ENCODE measurements at regions not wholly inside any gene's neighbourhood (a gene's known extent, or its start where the extent isn't known, plus 50 kb on each side); places are given as distances from the start of the nearest gene placed in this dataset.
"Not testable (repeated sequence)": the region's sequence is repeated elsewhere in the genome, so short reads cannot be mapped to it uniquely, and the experiment has no call there.

DNA sequence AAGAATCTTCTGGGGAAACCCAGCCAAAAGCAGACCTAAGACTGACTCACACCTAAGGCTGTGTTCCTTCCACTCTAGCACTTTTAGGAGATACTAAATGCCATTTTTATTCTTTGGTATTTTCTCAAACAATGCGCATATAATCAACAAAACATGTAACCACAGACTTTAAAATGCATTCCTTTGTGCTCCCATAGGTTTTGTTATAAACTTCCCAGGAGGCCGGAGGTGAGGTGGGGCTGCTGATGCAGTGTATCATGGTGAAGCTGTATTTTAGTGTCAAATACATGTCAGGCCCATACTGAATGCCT, 155.2 kb downstream of the BTBD3 start:
- DNase-seq = no peak

DNA sequence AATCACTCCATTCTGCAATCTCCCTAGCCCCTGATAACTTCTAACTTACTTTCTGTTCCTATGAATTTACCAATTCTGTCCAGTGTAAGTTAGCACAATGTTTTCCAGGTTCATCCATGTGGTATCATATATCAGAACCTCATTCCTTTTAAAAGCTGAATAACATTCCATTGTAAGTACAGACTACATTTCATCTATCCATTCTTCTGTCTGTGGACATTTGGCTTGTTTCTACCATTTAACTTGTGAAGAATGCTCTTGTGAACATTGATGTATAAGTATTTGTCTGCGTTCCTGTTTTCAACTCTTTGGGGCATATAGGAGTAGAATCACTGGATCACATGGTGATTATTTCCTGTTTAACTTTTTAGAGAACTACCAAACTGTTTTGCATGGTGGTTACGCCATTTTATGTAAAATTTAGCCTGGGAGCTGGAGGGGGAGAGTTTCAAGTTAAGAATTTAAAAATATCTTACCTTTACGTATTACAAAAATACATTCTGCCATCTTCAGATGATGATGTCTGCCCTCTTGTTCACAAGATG, 156.5 kb downstream of the BTBD3 start:
- no peak for DNase-seq

DNA sequence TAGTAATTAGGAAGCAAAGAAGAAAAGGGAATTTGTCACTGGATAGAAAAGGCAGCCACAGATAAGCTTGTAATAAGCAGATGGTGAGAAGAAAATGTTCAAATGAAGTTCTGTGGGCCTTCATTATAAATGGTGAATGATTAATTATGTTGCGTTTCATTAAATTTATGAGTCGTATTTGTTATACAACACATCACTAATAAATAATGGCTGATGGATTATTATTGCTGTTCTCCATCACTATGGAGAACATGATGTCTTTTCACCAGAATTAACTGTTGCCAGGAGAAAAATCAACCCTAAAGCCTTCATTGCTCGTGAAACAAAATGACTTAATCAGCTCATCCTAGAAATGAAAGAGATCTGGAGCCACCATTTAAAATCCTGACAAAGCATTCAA, 158.5 kb downstream of the BTBD3 start:
- no peak for DNase-seq

DNA sequence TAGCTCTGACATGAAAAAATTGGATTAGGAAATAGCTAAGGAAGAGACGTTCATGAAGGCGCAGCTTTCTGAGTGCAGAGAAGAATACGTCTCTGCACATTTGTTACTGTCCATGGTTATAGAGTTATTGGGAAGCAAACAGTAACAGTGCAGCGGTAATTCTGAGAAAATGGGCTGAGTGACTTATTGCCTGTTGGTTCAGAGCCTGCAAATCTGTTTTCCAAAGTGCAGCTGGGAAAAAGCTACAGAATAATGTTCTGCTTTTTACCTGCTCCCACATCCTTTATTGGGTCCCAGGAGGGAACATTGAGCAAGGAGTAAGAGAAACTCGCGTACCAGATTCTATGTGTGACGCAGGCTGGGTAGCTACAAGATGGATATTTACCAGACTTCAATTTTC, 160.2 kb downstream of the BTBD3 start:
- peak; percentile 42 for DNase-seq

DNA sequence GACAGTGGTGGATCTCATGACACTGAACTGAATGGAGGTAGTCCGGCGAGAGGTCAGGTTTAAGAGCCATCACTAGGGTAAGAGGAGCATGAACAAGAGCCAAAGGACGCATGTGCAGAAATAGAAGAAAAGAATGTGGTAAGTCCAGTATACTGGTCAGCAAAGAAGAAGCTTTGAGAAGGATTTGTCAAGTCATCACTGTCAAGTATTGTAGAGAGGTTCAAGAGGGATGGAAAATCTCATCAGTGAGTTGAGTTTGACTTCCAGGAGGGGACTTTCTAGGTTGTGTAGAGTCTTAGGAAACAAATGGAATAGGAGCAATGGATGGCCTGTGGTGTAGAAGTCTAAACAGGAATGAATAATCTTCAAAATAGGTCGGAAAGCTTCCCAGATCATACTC, 161.8 kb downstream of the BTBD3 start:
- no peak for DNase-seq

DNA sequence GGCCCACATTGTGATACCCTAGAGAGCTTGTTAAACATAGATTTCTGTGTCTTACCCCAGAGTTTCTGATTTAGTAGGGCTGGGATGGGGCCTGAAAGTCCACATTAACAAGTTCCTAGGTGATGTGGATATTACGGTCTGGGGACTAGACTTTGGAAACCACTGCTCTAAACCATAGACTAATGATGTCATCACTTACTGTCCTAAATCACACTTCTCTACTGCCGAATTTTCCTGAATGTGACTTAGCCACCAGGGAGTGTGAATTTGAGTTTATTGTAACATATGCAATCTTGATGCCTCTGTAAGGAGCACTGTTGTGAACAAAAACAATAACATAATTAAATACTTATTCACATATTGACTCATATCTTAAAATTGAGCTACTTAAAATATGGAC, 165.6 kb downstream of the BTBD3 start:
- DNase-seq = no peak

DNA sequence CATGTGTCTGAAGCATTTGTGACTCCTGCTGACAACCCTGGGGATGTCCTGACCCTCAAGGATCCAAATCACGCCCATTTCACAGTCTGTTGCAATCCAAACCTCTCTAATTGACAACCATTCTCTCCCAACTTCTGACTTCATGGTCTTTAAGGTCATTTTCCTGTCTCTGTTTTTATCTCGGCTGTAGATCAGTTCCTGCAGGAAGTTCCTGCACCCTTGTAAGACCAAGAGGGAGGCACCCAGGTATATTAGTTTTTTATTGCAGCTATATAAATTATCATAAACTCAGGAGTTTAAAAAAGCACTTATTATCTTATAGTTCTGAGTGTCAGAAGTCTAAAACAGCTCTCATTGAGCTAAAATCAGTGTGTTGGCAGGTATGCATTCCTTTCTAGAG, 166.8 kb downstream of the BTBD3 start:
- DNase-seq = no peak

DNA sequence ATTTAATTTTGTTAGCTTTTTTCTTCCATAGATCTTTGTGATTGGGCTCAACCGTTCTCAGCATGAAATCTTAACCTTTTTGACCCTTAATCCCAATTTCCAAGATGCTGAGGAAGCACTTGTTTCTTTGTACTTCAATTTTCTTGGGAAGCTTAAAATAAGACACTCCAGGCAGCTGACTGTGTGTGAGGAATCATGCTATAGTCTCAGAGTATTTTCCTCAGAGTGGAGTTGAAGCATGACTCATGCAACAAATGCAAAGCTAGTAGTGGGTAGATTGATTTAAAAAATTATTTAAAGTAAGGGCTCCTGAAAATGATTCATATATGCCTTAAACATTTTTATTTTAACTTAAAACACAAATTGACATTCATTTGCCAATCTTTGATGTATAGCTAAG, 168.7 kb downstream of the BTBD3 start:
- no peak for DNase-seq

DNA sequence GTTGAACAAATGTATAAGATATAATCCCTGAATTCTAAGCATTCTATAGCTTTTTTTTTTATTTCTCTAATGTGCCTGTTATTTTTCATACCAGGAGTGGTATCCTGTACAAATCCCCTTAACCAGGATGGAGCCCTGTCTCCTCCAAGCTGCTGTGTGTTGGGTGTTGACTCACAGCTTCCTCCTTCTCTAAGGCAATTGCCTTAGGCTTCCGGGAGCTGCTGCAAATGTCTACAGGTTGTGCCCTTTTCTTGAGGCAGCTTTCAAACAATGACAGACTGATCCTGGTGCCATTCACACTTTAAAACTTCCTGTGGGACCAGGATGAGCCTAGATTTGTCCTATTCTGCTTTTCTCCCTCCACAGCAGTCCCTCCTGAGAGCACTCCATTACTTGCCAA, 173.2 kb downstream of the BTBD3 start:
- DNase-seq = no peak

DNA sequence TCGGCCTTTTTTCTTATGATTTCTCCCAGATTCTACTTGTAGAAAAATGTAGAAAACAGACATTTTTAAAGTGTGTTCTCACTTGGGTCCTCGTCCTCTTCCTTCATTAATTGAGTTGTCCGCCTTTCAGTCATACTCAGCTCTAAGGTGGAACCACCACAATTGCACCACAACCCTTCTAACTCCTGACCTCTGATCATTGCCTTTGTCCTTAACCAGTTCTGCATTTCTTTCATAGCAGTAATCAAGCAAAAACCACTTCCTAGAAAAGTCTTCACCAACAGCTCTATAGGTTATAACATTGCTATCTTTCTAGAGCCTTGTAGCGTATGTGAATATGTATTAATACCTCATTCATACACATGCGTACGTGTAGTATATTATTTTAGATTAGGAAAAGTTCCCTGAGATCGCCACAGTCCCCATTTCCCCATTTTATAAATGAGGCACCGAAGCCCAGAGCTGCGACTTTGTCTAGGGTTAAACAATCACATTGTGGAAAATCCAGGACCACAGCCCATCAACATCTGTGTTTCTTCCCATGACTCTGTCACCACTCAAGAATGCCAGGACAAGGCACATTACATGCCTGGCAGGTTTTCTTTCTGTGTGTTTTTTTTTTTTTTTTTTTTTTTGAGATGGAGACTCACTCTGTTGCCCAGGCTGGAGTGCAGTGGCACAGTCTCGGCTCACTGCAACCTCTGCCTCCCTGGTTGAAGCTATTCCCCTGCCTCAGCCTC, 175.5 kb downstream of the BTBD3 start:
- DNase-seq = no peak

DNA sequence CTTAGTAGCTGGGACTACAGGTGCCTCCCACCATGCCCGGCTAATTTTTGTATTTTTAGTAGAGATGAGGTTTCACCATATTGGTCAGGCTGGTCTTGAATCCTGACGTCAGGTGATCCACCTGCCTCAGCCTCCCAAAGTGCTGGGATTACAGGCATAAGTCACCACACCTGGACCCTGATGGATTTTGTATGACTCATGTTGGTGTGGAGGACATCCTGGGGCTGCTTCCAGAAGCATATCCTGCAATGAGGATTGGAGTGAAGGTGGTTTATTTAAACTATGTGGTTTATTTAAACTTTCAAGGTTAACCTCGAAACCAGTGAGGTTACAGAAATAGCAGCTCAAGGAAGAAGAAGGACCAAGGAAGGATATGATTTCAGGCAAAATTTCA, 176.1 kb downstream of the BTBD3 start:
- not testable (repeated sequence) for DNase-seq

DNA sequence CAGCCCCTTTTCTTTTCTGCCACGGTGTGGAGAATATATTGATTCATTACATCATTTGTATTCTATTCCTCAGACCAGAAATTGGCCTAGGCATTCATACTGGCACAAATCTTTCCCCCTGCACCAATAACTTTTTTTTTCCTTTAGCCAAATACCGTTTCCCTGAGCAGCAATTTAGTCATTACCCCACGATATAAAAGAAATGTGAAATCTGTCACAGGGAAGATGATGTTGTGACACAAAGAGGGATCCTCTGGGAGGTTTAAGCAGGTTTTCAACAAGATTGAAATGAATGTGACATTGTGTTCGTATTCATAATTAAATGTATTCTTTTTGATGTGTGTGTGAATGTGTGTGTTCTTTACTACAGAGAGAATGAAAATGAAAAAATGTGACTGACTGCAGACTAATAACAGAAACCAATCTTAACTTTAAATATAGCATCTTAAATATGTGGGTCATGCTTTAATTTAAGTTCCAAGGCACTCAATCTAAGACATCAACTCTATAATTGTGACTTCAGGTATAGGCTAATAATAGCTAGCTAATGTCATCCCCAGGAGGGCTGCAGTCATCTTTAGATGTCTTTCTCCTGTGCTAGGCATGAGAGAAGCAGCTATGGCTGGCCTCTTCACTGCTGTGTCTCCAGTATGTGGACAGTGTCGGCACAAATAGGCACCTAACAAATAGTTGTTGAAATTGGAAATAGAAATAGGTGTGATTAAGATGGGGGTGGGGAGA, 177.7 kb downstream of the BTBD3 start:
- DNase-seq = no peak

DNA sequence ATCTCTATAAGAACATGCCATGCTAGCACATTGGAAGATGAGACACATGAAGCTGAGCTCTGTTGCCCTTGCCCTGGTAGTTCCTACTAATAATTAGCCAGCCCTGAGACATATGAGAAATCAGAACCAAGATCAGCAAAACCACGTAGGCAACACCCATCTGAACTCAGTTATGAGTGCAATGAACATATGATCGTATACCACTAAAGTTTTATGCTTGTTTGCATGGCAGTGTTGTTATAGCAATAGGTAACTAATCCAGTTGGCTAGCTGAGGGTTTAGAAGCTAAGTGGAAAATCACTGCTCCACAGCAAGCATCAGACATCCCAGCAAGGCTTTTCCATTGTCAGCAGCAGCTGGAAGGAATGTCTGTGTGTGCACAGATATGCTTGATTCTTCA, 180.7 kb downstream of the BTBD3 start:
- no peak for DNase-seq

DNA sequence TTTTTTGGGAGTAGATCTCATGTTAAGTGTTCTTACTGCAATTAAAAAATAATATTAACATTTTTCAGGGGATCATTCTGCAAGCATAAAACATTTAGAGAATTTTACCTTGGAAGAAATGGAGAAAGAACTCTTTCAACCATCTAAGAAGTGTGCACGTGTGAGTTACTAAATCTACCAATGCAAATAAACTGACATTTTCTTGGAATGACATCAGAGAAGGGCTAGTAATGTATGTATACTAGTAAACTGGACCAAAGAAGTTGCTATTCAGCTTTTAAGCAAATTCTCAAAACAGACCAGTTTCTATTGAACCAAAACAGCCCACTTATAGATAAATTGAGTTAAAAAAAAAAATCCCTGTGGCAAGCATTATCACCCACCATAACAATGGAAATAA, 191.2 kb downstream of the BTBD3 start:
- no peak for DNase-seq

DNA sequence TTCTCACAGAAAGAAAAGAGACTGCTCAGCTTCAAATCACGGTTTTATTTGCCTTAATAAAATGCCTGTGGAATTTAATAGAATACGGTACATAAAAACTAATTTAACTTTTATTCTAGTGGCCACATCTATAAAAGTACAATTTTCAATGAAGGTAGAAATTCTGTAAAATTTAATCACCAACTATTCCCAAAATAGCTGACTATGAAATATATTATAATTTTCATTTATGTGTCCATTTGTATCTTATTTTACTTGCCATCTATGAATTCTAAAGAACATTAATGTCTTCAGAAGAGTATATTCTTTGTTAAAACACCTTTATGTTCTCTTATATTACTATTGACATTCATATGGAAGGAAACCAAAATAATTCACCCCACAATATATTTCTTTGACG, 192.6 kb downstream of the BTBD3 start:
- no peak for DNase-seq

DNA sequence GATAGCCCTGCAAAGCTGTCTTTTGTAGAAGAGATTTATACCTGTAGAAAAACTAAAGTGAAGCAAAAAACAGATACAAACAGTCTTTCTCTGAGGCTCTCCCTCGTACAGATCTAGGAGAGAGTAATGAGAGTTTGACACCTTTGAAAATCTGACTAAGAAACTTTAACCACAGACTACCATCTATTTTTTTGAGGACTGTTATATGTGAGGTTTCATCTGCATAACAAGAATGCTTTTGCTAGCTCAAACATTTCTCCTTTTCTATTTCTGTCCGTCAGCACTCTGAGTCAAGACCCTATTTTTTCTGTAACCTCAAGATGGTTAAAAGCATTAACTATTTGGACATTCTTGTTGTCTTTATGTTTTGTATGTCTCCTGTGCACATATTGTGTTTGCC, 193.0 kb downstream of the BTBD3 start:
- DNase-seq = no peak

DNA sequence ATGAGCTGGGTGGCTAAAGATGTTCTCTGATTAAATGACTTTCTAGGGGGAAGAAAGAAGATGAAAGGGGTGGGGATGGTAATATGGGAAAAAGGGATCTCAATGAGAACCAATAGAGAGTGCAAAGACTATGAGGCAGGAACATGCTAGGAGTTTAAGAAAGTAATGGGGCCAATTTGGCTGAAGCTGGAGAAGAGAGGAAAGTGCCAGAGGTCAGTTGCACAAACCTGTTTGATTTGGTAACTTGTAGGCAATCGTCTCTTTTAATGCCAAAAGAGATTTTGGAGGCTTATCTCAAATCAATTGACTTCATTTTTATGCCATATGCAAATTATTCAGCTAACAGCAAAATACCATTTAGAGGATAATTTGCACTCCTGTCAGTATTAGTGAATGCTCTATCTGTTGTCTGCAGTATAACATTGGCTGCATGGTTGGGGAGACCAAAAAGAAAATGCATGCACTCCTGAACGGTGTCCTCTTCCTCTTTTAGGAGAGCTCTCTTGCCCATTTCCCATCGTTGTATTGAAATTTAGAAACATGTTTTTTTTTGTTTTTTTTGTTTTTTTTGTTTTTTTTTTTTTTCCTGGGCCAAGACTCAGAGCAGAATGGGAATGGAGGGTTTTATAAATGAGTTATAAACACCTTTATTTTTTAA, 193.9 kb downstream of the BTBD3 start:
- DNase-seq = no peak

DNA sequence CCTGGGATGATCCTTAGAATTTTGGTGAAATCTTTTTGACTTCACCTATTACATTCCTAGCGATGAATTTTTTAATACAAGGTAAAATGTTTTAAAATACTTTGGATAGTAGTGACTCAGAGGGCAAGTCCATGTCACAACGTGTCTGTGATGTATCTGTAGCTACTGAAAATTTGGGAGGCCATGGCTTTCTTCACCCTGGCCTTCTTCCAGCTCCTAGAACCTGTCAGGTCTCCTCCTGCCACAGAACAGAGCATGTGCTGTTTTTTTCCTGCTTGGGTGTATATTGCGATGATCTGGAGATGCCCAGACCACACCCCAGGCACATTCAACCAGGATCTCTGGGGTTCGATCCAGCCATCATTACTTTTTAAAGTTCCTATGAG, 194.4 kb downstream of the BTBD3 start:
- DNase-seq = no peak

DNA sequence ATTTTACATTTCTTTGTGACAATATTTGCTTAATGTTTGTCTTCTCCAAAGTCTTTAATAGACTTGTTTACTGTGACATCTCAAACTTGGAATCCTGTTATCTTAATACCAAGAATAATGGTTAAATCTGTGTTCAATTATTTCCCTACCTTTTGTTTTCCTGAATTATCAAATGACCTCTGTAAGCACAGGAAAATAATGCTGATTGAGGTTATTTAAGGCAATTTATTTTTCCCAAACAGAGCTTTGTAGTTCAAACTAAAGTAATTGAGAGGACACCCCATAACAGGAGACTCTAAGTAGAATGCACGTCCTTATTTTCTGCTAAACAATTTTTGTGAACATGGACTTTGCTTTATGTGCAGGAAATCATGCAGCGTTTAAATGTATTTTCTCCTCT, 195.0 kb downstream of the BTBD3 start:
- no peak for DNase-seq

DNA sequence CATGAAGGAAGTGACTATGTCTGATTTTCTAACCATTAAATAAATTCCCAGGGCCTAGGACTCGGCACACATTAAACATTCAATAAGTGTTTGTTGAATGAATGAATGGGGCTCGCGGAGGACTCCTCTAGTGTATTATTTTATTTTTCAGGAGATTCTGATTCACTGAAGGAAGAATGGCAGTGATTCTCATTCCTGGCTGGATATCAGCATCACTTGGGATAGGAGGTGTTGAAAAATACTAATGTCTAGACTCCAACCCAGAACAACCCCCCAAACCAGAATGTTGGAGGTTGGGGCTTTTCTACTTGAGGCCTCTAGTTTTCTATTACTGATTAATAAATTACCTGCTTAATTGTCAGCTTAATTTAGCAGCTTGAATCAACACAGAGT, 195.4 kb downstream of the BTBD3 start:
- no peak for DNase-seq

DNA sequence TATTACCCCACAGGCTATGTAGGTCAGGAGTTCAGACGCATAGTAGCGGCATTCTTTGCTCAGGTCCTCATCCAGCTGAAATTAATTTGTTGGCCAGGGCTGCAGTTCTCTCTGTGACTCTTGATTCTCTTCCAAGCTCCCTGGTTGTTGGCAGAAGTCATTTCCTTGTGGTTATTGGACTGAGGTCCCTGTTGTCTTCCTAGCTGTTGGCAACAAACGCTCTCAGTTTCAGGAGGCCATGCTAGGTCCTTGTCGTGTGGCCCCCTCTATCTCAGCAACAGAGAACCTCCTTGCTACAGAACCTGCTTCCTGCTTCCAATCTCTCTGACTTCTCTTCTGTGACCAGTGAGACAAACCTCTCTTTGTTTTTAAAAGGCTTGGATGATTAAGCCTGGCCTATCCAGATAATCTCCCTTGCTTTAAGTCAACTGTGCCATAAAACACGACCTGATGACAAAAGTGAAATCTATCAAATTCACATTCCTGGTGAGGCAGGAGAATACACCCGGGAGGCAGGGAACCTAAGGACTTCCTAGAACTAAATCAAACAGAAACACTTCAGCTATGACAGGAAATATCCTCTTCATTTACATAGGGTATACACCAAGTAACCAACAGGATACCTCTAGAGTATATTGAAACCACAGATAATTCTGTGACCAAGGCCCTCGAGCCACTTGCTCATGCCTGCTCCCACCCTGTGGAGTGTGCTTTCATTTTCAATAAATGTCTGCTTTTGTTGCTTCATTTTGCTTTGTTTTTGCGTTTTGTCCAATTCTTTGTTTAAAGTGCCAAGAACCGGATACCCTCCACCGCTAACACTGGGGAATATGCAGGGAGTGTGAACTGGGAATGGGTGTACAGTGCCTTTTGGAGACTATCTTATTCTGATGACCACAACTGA, 196.0 kb downstream of the BTBD3 start:
- DNase-seq = peak; percentile 72

DNA sequence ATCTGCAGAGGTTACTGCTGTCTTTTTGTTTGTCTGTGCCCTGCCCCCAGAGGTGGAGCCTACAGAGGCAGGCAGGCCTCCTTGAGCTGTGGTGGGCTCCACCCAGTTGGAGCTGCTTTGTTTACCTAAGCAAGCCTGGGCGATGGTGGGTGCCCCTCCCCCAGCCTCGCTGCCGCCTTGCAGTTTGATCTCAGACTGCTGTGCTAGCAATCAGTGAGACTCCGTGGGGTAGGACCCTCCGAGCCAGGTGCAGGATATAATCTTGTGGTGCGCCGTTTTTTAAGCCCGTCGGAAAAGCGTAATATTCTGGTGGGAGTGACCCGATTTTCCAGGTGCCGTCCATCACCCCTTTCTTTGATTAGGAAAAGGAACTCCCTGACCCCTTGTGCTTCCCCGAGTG, 211.4 kb downstream of the BTBD3 start:
- DNase-seq = not testable (repeated sequence)

DNA sequence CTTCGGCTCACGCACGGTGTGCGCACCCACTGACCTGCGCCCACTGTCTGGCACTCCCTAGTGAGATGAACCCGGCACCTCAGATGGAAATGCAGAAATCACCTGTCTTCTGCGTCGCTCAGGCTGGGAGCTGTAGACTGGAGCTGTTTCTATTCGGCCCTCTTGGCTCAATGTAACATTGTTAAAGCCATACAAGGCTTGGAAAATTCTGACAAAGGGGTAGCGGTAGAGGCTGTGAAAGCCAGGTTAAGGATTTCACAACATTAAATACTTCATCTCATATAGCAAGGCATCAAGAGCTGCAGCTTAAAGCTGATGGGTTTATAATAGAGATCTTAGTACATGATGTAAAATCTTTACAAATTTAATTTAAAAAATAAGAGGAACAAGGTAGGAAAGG, 211.8 kb downstream of the BTBD3 start:
- DNase-seq = not testable (repeated sequence)
